SK-N-SH treated with all-trans-retinoic acid at 6 μM for 48 hours (cell line): ENCODE measurements at regions not wholly inside any gene's neighbourhood (a gene's known extent, or its start where the extent isn't known, plus 50 kb on each side); places are given as distances from the start of the nearest gene placed in this dataset.

ENCODE experiments used
- ARNTL ChIP-seq: fragments of 450-650 bp; formaldehyde crosslinking; IDR thresholded peaks from 2 replicates; pipeline ENCODE4 v1.5.0; 2020; ENCODE audit warnings: low read depth, mild to moderate bottlenecking, moderate library complexity, borderline replicate concordance
- OSR1 ChIP-seq: fragments of 250-450 bp; sonication (Bioruptor Pico); IDR thresholded peaks from 2 replicates; pipeline ENCODE4 v1.8.0; 2022; ENCODE audit warnings: moderate library complexity, mild to moderate bottlenecking, inconsistent platforms
- PATZ1 ChIP-seq: fragments of 250-450 bp; sonication (Bioruptor Pico); IDR thresholded peaks from 2 replicates; pipeline ENCODE4 v1.8.0; 2020; ENCODE audit warnings: mild to moderate bottlenecking, moderate library complexity, borderline replicate concordance
- PPARA ChIP-seq: fragments of 250-450 bp; sonication (Bioruptor Pico); IDR thresholded peaks from 2 replicates; pipeline ENCODE4 v1.5.0; 2020; ENCODE audit warnings: mild to moderate bottlenecking, borderline replicate concordance
- SNAI2 ChIP-seq: fragments of 250-450 bp; sonication (Bioruptor Pico); IDR thresholded peaks from 2 replicates; pipeline ENCODE4 v1.5.0; 2020; ENCODE audit warnings: mild to moderate bottlenecking, moderate library complexity
- TOX ChIP-seq: fragments of 250-450 bp; sonication (Bioruptor Pico); IDR thresholded peaks from 2 replicates; pipeline ENCODE4 v1.8.0; 2021; ENCODE audit warnings: mild to moderate bottlenecking, moderate library complexity, borderline replicate concordance
- ZC3H10 ChIP-seq: fragments of 250-450 bp; sonication (Bioruptor Pico); IDR thresholded peaks from 2 replicates; pipeline ENCODE4 v1.5.1; 2021; ENCODE audit warnings: mild to moderate bottlenecking, moderate library complexity
- ZFP3 ChIP-seq: fragments of 250-450 bp; sonication (Bioruptor Pico); IDR thresholded peaks from 2 replicates; pipeline ENCODE4 v1.5.0; 2020; ENCODE audit warnings: mild to moderate bottlenecking, moderate library complexity
- ZFP30 ChIP-seq: fragments of 450-650 bp; formaldehyde crosslinking; IDR thresholded peaks from 2 replicates; pipeline ENCODE4 v1.5.0; 2022; ENCODE audit warnings: mild to moderate bottlenecking, moderate library complexity
- ZNF565 ChIP-seq: fragments of 450-650 bp; formaldehyde crosslinking; conservative IDR thresholded peaks from 2 replicates; pipeline ENCODE4 v1.5.0; 2020; ENCODE audit warnings: low read depth, mild to moderate bottlenecking, moderate library complexity
- TF ChIP-seq, protein P1 (sequence below): fragments of 250-450 bp; sonication (Bioruptor Pico); IDR thresholded peaks from 2 replicates; pipeline ENCODE4 v1.5.1; 2020; ENCODE audit warnings: low read depth, mild to moderate bottlenecking, moderate library complexity

GRCh38 chr13:40484974-40485373, 181.5 kb downstream of the FOXO1 start:
- TF ChIP-seq, protein P1, sequence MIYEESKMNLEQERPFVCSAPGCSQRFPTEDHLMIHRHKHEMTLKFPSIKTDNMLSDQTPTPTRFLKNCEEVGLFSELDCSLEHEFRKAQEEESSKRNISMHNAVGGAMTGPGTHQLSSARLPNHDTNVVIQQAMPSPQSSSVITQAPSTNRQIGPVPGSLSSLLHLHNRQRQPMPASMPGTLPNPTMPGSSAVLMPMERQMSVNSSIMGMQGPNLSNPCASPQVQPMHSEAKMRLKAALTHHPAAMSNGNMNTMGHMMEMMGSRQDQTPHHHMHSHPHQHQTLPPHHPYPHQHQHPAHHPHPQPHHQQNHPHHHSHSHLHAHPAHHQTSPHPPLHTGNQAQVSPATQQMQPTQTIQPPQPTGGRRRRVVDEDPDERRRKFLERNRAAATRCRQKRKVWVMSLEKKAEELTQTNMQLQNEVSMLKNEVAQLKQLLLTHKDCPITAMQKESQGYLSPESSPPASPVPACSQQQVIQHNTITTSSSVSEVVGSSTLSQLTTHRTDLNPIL (CRISPR knock-in tag), result no peak
- TF ChIP-seq SNAI2 (CRISPR knock-in tag) (no peak), PATZ1 (CRISPR knock-in tag) (no peak), ZFP30 (CRISPR knock-in tag) (no peak), OSR1 (no peak), ZFP3 (CRISPR knock-in tag) (no peak), ARNTL (CRISPR knock-in tag) (no peak), ZNF565 (no peak), ZC3H10 (CRISPR knock-in tag) (no peak), PPARA (CRISPR knock-in tag) (no peak), TOX (no peak)
